HG03175 (cell line): ENCODE measurements at regions not wholly inside any gene's neighbourhood (a gene's known extent, or its start where the extent isn't known, plus 50 kb on each side); places are given as distances from the start of the nearest gene placed in this dataset.
"Not testable (repeated sequence)": the region's sequence is repeated elsewhere in the genome, so short reads cannot be mapped to it uniquely, and the experiment has no call there.

Experiments
- ATAC-seq: cut with Tn5 transposase; IDR thresholded peaks from one replicate; pipeline ENCODE4 v1.9.1; 2021; ENCODE audit warnings: mild to moderate bottlenecking, moderate library complexity; ENCODE audit not compliant: unreplicated experiment

DNA sequence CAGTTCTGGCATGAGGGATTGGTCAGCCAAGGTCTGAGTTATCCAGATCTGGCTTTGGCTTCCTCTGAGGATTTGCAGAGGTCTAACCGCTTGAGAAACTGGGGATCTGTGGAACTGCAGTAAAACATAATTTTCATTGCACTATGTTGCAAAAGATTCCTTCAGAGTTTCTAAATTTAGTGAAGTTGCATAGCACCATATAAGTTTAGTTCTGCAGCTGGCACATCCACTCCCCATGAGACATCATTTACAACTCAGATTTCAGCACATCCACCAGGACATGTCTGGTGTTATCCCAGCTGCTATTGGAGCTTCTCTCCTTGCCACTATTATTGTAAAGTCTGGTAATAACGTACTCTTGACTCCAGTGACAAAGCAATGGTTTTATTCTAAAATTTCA lies 181.5 kb downstream of the CWF19L2 start:
- no peak for ATAC-seq

DNA sequence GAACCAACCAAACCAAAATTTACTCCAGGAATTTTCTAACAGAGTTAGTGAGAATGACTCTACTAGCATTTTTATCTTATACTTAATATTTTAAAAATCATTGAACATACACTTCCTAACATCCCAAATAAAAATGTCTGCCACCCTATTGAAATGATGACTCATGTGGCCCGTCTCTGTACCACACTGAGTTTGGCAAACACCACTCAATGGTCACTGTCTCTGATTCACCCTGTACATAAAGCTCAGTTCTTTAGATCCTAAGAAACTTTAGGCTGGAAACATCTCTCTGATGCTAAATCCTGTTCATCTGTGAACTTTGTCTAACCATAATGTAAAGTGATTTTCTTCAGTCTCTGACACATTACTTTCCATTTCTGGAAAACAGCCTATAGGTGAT lies 182.0 kb downstream of the CWF19L2 start:
- no peak for ATAC-seq

DNA sequence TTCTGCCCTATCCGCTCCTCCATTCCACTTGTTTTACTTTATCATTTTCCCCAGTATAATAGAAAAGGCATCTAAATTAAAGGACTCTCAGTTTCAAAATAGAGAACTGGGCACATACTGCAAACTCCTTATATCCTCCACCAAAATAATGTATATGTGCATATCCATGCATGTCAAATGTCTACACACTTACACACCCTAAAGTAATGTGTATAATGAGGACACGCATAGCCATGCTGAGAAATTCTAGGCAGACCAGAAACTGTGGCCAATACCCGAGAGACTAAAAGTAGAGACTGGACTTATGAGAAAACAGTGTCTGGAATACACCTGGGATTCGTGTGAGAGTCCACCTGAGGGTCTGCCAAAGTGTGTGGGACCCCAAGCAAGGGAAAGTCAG lies 183.5 kb downstream of the CWF19L2 start:
- ATAC-seq: no peak

DNA sequence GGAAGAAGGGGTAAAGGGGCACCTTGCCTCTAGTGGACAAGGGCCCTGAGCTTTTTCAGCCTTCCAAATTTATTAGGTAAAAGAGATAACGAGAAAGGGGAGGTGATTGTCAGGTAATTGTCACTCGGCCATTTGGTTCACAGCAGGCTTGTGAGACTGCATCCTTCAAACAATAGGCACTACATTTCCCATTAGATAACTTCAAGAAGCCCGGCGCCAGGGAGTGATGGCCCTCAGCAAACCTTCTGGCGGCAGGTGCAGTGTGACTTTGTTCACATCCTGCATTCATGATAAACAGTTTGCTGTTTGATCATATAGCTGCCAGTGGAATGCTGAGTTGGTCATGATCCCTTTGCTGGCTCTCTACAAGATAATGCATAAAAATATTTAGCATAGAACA lies 185.1 kb downstream of the CWF19L2 start:
- no peak for ATAC-seq

DNA sequence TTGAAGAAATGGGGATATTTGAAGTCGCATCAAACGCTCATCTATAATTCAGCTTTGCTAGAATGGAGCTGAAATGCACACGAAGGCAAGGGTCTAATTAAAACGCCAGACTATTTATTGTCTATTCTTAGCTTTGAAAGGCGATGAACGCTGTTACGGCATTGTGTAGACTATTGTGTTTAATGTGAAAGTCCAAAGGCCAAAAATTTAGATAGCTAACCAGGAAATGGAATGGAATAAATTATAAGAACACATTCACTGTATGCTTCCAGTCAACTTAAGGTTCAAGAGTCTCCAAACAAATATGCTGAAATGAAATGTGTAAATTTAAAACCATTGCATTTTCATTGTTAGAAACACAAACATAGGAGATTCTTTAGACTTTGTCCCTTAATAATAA lies 186.2 kb downstream of the CWF19L2 start:
- no peak for ATAC-seq

- no peak for ATAC-seq
Measured at GRCh38 chr11:107268977-107269376, 188.6 kb downstream of the CWF19L2 start.

GRCh38 chr11:107266455-107266854 lies 191.2 kb downstream of the CWF19L2 start:
- no peak for ATAC-seq

- ATAC-seq: no peak
Measured at GRCh38 chr11:107265591-107266121, 192.0 kb downstream of the CWF19L2 start.

DNA sequence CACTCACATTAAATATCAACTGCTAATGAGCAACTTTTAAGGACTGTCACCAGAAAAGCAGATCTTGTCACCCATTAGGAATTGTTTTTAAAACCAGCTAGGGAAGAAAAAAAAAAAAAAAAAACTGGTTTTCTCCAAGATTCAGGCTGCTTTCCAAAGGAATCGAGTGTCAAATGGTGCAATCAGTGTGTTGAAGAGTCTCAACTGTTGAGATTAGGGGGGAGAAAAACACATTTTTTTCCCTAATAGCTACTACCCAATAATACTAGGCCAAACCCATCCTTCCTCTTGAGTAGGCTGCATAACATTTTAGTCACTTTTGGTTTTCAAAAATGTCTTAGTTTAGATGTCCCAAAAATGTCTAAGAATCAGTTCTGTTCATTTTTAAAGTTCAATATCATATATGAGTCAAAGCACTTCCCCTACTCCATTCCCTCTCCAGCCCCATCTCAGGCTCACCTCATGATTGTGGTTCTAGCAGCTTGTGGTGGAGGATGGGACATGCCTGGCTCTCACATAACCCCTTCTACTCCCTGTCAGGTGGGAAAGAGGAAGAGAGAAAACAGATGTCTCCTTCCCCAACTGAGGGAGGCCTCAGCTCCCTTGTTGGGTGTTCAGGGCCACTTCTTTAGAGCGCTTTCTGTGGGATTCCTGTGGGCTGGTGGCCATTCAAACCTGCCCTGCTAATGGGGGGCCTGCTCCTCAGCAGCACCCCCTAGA lies 193.6 kb downstream of the CWF19L2 start:
- no peak for ATAC-seq

DNA sequence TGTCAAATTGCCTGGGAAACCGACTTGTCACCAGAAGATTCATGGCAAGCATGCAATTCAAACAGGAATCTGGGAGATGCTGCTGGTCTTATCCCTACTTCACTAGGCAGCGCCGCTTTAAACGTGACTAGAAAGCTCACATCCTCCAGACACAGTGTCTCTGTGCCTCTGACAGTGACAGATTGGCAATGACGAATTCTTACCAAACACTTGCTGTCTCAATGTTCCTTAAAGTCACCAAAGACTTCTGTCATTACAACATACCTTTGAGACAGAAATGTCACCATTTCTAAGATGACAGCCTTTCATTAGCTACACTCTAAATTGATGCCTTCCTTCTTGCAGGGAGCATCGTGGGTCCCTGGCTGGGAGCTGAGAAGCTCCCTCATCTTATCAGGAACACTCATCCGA lies 197.8 kb downstream of the CWF19L2 start:
- ATAC-seq: no peak

- ATAC-seq: no peak
Measured at GRCh38 chr11:107257710-107258109, 199.9 kb downstream of the CWF19L2 start.

DNA sequence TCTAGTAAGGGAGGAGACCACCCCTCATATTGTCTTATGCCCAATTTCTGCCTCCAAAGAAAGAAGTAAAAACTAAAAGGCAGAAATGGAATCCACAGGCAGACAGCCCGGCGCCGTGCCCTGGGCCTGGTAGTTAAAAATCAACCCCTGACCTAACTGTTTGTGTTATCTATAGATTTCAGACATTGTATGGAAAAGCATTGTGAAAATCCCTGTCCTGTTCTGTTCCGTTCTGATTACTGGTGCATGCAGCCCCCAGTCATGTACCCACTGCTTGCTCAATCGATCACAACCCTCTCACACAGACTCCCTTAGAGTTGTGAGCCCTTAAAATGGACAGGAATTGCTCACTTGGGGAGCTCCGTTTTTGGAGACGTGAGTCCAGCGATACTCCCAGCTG lies 204.0 kb downstream of the CWF19L2 start:
- not testable (repeated sequence) for ATAC-seq

DNA sequence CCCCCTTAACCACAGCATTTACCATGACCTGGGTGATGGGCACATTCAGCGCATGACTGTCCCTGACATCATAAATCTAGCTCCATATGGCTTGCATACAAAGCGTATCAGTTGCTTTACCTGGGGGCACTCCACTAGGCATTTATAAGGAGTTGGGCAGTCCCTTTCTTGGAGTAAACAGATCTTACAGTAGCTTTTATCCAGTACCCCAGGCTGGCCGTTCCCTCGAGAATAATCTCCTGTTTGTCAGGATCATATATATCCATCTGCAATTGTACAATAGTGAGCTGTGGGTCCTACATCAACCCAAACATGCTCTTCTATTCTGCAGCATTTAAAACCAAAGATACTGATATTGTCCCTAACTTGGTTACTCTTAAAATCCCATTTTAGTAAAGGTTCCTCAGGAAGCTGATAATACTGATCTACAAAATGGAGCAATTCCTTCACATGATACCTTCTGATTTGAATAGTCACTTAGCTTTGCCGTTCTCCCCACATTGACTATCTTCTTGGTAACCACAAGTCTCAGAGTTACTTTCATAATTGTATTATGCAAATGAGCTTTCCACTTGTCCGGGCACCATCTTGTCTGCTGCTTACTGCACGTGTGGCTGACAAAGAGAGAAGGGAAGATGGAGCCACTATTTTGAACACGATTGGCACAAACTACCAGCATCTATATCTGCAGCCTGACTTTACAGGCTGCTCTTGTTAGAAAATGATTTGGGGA lies 205.0 kb downstream of the CWF19L2 start:
- ATAC-seq: peak; percentile 89

GRCh38 chr11:107251298-107251697 lies 206.3 kb downstream of the CWF19L2 start:
- no peak for ATAC-seq

DNA sequence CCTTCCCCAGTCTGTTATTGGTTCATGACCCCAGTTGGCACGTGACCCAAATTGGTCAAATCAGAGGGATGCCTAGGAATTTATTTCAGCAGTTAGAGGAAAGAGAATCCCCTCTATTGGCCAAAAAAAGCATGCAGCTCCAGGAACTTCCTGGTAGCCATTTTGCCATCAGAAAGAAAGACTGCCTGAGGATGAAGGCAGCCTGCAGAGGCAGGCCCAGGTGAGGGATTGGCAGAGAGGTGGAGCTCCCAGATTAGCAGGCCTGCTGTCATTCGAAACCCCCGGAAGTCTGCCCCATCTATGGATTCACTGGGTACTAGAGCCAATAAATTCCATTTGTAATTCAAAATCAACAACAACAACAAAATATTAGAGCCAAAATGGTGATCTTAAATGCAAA lies 207.6 kb downstream of the CWF19L2 start:
- ATAC-seq: no peak

DNA sequence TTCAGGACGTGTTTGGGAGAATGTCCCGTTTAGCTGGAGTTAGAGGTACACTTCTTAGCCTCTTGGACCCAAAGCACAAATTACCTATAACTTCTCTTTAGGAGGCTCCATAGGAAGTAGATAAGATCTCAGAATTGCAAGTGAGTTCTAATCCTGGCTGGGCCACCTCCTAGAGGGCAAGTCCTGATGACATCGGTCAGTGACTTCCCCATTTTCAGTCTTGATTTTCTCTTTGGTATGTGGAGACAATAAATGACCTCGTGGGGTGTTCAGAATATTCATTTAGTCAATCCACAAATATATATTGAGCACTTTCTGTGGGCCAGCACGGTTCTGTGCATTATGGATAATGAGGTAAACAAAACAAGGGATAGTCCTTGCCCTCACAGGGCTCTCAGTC lies 208.6 kb downstream of the CWF19L2 start:
- ATAC-seq: no peak

GRCh38 chr11:107247167-107247861 lies 210.3 kb downstream of the CWF19L2 start:
- no peak for ATAC-seq

DNA sequence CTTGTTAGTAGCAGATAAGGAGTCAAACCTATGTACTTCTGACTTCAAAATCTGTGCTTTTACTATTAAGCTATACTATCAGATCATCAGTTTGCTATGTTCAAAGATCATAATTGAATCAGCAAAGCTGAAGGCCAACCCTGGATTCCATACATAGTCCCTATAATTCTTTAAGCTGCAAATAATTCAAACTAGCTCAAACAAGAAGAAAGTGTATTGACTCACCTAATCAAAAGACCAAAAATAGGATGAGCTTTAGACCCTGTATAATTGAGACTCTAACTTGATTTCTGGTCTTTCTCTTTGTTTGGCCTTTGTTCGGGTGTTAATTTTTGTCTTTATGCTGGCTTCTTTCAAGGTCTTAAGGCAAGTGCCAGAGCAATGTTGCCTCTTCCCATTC lies 213.7 kb downstream of the CWF19L2 start:
- ATAC-seq: no peak

DNA sequence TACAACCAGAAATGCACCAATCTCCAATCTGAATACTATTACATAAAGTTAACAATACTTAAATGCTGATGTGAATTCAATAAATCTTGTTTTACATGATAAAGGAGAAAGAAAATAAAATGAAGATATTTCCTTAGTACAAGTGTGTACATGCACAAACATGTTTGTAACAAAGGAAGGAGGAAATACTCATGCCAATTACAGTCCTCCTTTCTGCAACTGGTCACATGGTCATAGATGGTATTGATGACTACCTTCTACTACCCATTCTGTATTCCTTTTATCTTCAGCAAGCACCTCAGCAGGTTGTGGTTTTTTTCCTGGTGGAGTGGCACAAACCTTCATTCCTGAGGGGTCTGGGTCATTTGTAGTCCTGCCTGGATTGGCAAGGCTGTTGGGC lies 214.2 kb upstream of the GUCY1A2 start:
- no peak for ATAC-seq

GRCh38 chr11:107224836-107225235 lies 206.6 kb upstream of the GUCY1A2 start:
- no peak for ATAC-seq

DNA sequence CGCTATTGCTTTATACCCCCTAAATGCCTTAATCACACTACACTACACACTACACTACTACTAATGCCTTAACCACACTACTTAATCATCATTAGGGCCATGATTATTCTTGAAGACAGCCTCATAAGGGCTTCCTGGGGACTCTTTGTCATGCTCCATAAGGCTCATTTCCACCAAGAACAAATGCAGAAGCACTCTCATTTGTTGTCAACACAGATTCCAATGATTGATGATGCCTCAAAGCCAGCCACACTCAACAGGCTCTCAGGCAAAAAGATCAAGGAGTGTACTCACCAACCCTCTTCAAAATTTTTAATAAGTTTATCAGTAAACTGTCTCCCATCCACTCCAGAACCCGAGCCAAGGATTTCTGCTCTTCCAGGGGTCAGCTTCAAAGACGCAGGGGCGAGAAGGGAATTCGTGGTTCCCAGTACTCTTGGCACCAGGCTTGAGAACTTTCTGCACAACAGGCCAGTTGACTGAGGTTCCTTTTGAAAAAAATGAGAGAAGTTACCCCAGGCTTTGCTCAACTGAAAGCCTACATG lies 204.7 kb upstream of the GUCY1A2 start:
- no peak for ATAC-seq
